Mesothelial cell of epicardium (in vitro differentiated cells): ENCODE measurements at regions not wholly inside any gene's neighbourhood (a gene's known extent, or its start where the extent isn't known, plus 50 kb on each side); places are given as distances from the start of the nearest gene placed in this dataset.

Experiments
- DNase-seq, 2 experiments: peaks; one replicate each; pipeline ENCODE4 v3.0.0; 2021; ENCODE audit warnings: low spot score in 2 of 2; ENCODE audit not compliant: unreplicated experiment in 2 of 2
- H3K27ac Mint-ChIP-seq: 2 replicates; pipeline ENCODE4 v1.8.0; 2021; ENCODE audit warnings: mixed read lengths
- H3K27me3 Mint-ChIP-seq: 2 replicates; pipeline ENCODE4 v1.8.0; 2021; ENCODE audit warnings: low read depth, mixed read lengths
- H3K36me3 Mint-ChIP-seq: 2 replicates; pipeline ENCODE4 v1.8.0; 2021; ENCODE audit warnings: mixed read lengths
- H3K4me1 Mint-ChIP-seq: 2 replicates; pipeline ENCODE4 v1.8.0; 2021; ENCODE audit warnings: mixed read lengths
- H3K4me3 Mint-ChIP-seq: 2 replicates; pipeline ENCODE4 v1.8.0; 2021; ENCODE audit warnings: mild to moderate bottlenecking, moderate library complexity, mixed read lengths
- H3K9me3 Mint-ChIP-seq: 2 replicates; pipeline ENCODE4 v1.8.0; 2021; ENCODE audit warnings: mixed read lengths
- TF ChIP-seq, protein P1 (sequence below): fragments of 200-600 bp; sonication (generic); IDR thresholded peaks from one replicate; pipeline ENCODE4 v1.5.0; 2021; ENCODE audit warnings: antibody characterized with exemption; ENCODE audit not compliant: unreplicated experiment

- no peaks in the 10 kb centered on the region for H3K4me1 Mint-ChIP-seq
- no peak overlapping the region for H3K27ac Mint-ChIP-seq
- no peak overlapping the region for H3K4me3 Mint-ChIP-seq
- H3K36me3 Mint-ChIP-seq, result no peaks in the 10 kb centered on the region
- H3K9me3 Mint-ChIP-seq, result peaks cover 11% of the 10 kb centered on the region
- no peak for DNase-seq
- no peaks in the 10 kb centered on the region for H3K27me3 Mint-ChIP-seq
- TF ChIP-seq, protein P1, sequence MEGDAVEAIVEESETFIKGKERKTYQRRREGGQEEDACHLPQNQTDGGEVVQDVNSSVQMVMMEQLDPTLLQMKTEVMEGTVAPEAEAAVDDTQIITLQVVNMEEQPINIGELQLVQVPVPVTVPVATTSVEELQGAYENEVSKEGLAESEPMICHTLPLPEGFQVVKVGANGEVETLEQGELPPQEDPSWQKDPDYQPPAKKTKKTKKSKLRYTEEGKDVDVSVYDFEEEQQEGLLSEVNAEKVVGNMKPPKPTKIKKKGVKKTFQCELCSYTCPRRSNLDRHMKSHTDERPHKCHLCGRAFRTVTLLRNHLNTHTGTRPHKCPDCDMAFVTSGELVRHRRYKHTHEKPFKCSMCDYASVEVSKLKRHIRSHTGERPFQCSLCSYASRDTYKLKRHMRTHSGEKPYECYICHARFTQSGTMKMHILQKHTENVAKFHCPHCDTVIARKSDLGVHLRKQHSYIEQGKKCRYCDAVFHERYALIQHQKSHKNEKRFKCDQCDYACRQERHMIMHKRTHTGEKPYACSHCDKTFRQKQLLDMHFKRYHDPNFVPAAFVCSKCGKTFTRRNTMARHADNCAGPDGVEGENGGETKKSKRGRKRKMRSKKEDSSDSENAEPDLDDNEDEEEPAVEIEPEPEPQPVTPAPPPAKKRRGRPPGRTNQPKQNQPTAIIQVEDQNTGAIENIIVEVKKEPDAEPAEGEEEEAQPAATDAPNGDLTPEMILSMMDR, result no peak
Measured at GRCh38 chr4:14272206-14272605, 644.7 kb upstream of the BOD1L1 start.

- no peaks in the 10 kb centered on the region for H3K4me1 Mint-ChIP-seq
- H3K4me3 Mint-ChIP-seq, result no peak overlapping the region
- TF ChIP-seq, protein P1, result no peak
- H3K27ac Mint-ChIP-seq, result no peak overlapping the region
- no peak for DNase-seq
- H3K9me3 Mint-ChIP-seq, result peaks cover 11% of the 10 kb centered on the region
- no peaks in the 10 kb centered on the region for H3K36me3 Mint-ChIP-seq
- H3K27me3 Mint-ChIP-seq, result no peaks in the 10 kb centered on the region
Measured at GRCh38 chr4:14277505-14277904, 650.0 kb upstream of the BOD1L1 start.

DNA sequence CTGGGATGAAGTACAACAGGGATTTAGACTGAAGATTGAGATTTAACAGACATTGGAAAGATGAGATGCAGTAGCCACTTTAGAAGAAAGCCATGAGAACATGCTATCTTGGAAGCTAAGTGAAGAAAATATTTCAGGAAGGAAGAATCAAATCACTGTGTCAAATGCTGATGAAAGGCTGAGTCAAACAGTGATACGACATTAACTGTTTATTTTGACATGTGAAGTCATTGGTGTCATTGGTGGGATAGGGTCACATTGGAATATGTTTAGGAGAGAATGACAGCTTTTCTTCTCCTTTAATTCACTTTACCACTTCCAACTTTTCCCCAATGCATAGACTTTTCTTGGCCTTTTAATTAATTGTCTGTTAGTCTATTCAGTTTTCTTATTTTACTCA is 653.0 kb upstream of the BOD1L1 start:
- Mint-ChIP-seq H3K36me3 (no peaks in the 10 kb centered on the region), H3K4me3 (no peak overlapping the region), H3K4me1 (no peaks in the 10 kb centered on the region), H3K27ac (no peak overlapping the region), H3K9me3 (peaks cover 7% of the 10 kb centered on the region), H3K27me3 (no peaks in the 10 kb centered on the region)
- TF ChIP-seq, protein P1, result no peak
- no peak for DNase-seq

- TF ChIP-seq, protein P1, result no peak
Measured at GRCh38 chr4:14284578-14284977, 657.1 kb upstream of the BOD1L1 start.

DNA sequence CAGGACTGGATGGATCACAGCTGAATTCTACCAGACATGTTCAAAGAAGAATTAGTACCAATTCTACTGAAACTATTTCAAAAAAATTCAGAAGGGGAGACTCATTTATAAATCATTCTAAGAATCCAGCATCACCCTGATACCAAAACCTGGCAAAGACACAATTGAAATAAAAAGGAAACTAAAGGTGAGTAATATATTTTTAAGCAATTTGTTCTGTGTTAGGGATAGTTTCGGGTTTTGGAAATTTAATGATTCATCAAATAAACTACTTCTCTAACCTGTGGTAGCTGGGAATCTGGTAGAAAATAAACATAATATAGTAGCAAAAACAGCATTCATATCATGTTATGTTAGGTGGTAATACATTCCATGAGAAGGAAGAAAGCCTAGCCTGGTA is 662.2 kb upstream of the BOD1L1 start:
- Mint-ChIP-seq H3K27ac (no peak overlapping the region), H3K4me3 (no peak overlapping the region), H3K4me1 (no peaks in the 10 kb centered on the region), H3K9me3 (peaks cover 23% of the 10 kb centered on the region), H3K27me3 (no peaks in the 10 kb centered on the region), H3K36me3 (no peaks in the 10 kb centered on the region)
- TF ChIP-seq, protein P1, result no peak
- DNase-seq, result no peak

More at GRCh38 chr4:14284578-14284977, 657.1 kb upstream of the BOD1L1 start:
- Mint-ChIP-seq H3K9me3 (peaks cover 23% of the 10 kb centered on the region), H3K27me3 (no peaks in the 10 kb centered on the region), H3K4me1 (no peaks in the 10 kb centered on the region), H3K36me3 (no peaks in the 10 kb centered on the region), H3K4me3 (no peak overlapping the region), H3K27ac (no peak overlapping the region)
- no peak for DNase-seq

DNA sequence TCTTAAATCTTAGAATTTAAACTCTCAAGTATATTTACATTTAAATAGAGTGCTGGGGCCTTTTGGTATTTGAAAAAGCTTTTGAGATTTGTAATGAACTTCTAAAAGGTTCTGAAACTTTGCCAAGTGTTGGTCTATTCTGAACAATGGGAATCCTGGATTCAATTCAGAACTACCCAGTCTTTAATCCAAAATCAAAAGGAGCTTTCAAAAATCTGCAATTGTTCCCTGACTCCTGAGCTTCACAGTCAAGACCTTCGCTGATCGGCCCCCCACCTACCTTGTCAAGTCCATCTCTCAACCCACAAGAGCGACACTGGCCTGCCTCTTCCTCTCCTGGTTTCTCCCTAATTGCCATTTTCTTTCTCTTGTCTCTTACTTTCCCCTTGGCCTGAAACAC is 666.1 kb upstream of the BOD1L1 start:
- Mint-ChIP-seq H3K27me3 (no peaks in the 10 kb centered on the region), H3K36me3 (no peaks in the 10 kb centered on the region), H3K4me3 (no peak overlapping the region), H3K9me3 (peaks cover 6% of the 10 kb centered on the region), H3K27ac (no peak overlapping the region), H3K4me1 (no peaks in the 10 kb centered on the region)
- DNase-seq, result no peak
- TF ChIP-seq, protein P1, result no peak
